Fibroblast of skin of left biceps (primary cell): ENCODE measurements at regions not wholly inside any gene's neighbourhood (a gene's known extent, or its start where the extent isn't known, plus 50 kb on each side); places are given as distances from the start of the nearest gene placed in this dataset.

Experiments
- DNase-seq, 2 experiments: peaks; one replicate each; pipeline ENCODE4 v3.0.0-alpha.2; 2013; ENCODE audit warnings: low read depth in 2 of 2

DNA sequence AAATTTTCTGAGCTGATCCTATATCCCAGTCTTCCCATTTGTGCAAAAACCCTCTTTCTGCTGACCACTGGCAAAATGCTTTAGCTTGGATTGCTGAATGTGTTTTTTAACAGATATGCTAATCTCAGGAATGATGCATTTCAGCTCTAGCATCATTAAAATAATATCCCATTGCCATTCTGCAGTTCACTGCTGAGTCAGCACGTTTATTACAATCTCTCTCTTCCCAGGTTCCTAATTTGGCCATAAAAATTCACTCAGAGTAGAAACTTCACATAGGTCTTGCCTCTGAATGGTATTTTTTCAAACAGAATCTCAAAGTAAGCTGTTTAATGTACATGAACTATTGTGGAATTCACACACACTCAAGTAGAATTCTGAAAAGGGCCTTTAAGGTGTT is 509.6 kb upstream of the SUCLG2 start:
- DNase-seq: no peak

DNA sequence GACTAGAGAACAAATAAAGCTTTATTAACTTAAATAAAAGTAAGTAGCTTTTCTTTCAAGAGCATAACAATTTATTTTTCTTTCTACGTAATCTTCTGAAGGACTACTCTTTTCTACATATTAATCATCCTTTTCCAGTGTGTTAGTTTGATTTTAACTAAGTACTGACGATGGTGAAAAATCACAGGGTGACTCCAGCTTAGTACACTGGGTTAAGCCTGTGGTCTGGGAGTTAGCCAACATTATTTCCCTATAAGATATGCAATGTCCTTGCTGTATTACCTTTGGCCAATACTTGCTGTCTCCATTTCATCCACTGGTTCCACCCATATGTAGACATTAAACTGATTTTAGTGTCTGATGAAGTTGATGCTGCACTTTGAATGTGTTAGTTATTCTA is 508.6 kb upstream of the SUCLG2 start:
- DNase-seq: no peak

- no peak for DNase-seq
Measured at GRCh38 chr3:68162644-68163043, 508.2 kb upstream of the SUCLG2 start.

DNA sequence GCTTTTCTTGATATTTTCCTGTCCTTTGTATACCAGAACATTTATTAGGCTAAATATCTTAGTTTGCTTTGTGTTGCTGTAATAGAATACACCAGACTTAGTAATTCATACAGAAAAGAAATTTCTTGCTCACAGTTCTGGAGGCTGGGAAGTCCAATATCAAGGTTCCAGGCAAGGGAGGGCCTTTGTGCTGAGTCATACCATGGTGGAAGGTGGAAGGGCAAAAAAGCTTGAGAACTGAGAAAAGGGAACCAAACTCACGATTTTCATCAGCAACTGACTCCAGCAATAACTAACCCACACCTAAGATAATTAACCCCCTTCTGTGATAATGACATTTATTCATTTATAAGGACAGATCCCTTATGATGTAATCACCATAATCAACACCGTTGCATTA is 496.9 kb upstream of the SUCLG2 start:
- DNase-seq: no peak

GRCh38 chr3:68148447-68148846 is 494.0 kb upstream of the SUCLG2 start:
- DNase-seq: no peak

- DNase-seq: no peak
Measured at GRCh38 chr3:68142441-68142840, 488.0 kb upstream of the SUCLG2 start.

- DNase-seq: no peak
Measured at GRCh38 chr3:68139897-68140296, 485.5 kb upstream of the SUCLG2 start.

- DNase-seq: no peak
Measured at GRCh38 chr3:68136411-68136810, 482.0 kb upstream of the SUCLG2 start.

DNA sequence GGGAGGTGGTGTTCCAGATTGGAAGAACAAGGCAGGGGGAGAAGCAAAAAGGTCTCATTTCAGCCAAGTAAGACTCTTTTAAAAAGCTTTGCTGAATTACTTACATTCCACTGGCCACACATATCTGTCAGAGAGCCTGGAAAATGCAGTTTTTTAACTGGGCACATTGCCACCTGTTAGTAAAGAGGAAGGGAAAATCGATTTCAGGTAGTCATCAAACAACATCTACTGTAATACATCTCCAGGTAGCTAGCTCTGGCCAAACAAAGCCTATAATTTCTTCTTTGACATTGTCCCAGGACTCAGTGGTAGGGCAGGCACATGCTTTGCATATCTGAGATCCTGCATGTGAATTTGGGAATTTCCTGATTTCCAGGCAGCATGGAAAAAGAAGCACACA is 480.7 kb upstream of the SUCLG2 start:
- DNase-seq: no peak

DNA sequence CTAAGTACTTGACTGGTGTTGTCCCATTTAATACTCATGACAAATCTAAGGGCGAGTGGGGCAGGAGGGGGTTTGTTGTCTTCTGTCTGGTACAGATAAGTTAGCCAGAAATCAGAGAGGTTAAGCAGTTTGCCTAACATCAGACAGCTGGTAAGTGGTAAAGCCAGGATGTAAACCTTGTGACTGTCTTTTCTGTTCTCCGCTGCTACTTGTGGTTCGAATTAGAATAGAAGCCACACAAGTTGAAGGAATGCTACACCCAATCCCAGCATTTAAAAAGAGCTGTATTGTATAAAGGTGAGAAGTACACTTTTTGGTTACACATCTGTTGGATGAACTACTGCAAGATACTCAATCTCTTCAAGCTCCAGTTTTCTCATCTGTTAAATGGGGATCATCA is 474.7 kb upstream of the SUCLG2 start:
- DNase-seq: no peak

- DNase-seq: no peak
Measured at GRCh38 chr3:68123231-68123630, 468.8 kb upstream of the SUCLG2 start.

- no peak for DNase-seq
Measured at GRCh38 chr3:68121287-68121686, 466.9 kb upstream of the SUCLG2 start.

- no peak for DNase-seq
Measured at GRCh38 chr3:68116580-68116979, 462.2 kb upstream of the SUCLG2 start.

DNA sequence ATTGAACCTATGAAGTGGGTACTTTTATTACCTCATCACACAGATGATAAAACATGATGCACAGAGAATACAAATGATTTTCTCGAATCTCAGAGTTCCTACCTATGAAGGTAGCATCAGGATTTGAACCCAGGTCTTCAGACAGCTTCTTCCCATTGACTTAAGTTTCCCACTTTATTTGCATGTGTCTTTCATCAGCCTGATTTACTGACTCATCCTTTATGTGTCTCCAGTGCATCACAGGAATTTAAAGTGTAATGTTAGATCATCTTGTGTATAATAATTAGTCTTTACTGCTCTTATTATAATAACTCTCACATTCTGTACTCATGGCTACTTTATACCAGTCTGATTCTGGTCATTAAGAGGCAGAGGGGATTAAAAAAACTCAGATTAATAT is 449.4 kb upstream of the SUCLG2 start:
- no peak for DNase-seq

DNA sequence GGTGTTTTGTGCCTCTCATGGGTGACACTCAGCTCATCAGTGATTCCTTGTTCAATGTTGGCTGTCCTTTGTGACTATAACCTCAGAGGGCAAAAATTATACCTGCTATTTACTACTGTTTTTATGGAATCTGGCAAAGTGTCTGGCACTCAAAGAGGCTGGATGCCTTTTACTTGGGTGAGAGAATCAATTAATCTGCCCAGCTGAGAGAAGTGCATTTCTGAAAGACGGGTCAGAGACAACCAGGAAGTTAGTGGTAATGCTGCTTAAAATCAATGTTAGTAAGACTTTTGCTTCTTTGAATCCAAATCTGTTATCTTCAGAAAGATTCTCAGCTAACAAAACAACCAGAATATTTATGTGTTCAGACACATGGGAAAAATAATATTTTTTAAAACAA is 436.2 kb upstream of the SUCLG2 start:
- no peak for DNase-seq

- DNase-seq: peak; percentile 8 to 12
Measured at GRCh38 chr3:68089572-68090011, 435.2 kb upstream of the SUCLG2 start.

- no peak for DNase-seq
Measured at GRCh38 chr3:68088636-68089035, 434.2 kb upstream of the SUCLG2 start.

DNA sequence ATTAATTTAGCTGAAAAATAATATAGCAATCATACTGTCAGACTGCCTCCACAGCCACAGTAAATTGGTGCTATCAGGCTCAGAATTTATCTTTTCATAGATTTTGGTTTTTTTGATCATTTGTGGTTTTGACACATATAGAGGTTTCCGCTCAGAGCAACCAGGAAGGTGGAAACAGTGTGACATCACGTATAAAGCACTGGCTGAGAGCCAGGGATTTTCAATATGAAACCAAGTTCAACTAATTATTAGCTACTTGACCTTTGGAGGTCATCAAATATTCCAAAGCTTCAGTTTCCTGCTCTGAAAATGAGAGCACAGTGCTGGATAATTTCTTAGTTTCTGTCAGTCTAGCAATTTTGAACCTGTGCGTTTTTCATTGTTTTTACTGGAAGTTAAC is 433.8 kb upstream of the SUCLG2 start:
- DNase-seq: no peak

- no peak for DNase-seq
Measured at GRCh38 chr3:68072062-68072461, 417.6 kb upstream of the SUCLG2 start.

GRCh38 chr3:68070186-68070585 is 415.8 kb upstream of the SUCLG2 start:
- DNase-seq: no peak

DNA sequence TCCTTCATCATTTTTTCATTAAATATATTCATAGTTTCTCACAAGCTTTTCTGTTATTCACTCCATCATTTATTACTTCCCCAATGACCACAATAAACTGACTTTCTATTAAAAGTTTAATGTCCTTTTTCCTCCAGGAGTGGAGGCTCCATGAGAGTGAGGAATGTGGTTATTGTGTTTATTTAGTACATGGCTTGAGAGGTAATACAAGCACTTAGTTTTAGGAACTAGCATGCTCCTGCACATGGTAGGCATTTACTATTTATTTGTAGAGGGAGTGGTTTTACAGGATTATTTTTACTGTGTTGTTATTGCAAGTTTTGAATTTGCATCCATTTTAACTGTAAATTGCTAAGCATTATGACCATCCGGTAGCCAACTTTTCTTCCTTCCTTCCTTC is 412.9 kb upstream of the SUCLG2 start:
- DNase-seq: no peak

DNA sequence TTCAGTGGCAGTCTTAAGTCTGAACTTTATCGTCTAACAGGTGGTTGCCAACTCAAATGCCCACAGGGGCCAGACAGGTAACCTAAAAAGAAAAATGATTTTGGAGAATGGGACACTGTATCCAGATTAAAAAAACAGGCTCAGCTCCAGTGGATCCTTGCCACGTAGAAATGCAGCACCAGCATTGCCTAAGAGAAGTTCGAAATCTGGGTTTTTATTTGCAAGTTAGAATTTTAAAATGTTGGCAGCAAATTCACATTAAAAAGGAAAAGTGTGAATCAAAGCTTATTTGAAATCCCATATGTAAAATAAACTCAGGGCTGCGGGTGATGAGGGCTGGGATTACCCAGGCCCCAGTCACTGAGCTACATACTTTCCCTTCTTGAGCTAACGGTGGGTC is 408.5 kb upstream of the SUCLG2 start:
- DNase-seq: no peak

DNA sequence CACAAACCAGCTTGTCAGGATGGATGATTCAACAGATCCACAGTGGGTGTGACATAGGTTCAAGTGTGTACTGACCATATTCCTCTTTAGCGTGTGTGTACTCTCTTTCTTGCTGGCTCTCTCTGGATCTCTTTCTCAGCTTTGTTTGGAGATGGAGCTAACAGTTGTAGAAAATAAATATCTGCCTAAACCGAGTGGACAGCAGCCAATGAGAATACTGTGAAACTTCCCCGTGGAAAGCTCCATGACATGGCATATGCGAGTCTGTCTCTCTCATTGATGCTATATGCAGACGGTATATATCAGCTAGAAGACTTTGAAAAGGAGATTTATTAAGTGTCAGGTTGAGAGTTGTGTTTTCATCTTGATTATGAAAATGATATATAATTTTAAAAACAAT is 406.5 kb upstream of the SUCLG2 start:
- DNase-seq: no peak

- DNase-seq: no peak
Measured at GRCh38 chr3:68060191-68060590, 405.8 kb upstream of the SUCLG2 start.

DNA sequence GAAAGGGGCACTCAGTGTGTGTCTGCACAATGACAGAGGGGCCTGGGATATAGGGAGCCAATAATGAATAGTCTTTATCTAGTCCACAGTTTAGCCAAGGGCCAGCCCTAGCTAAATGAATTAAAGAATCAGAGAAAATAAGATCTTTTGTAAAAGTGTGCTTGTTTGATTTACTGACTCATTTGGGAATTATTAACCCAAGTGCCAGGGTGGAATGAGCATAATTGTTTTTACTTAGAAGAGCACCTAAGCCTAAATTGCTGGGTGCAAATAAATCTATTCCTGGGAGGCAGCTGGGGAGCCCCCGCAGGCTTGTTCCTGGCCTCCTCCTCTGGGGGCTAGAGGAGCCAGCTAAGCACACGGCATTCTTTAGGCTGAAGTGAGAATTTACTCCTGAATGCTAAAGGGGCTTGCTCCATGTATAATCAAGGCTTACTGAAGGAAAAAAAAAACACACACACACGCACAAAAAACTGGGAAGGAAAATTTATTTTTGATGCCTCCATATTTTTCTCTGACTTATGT is 405.3 kb upstream of the SUCLG2 start:
- no peak for DNase-seq
